22Rv1 (cell line): ENCODE measurements at regions not wholly inside any gene's neighbourhood (a gene's known extent, or its start where the extent isn't known, plus 50 kb on each side); places are given as distances from the start of the nearest gene placed in this dataset.

Experiments used
- H3K27ac ChIP-seq: fragments of 450-650 bp; 2 replicates; pipeline ENCODE4 v1.5.1; 2017
- ZFX ChIP-seq: fragments of 450-650 bp; IDR thresholded peaks from 2 replicates; pipeline ENCODE4 v1.6.1; 2017; ENCODE audit warnings: antibody characterized with exemption, borderline replicate concordance
- TF ChIP-seq, protein P1 (sequence below): fragments of 450-650 bp; IDR thresholded peaks from 2 replicates; pipeline ENCODE4 v1.5.1; 2017; ENCODE audit warnings: mild to moderate bottlenecking

DNA sequence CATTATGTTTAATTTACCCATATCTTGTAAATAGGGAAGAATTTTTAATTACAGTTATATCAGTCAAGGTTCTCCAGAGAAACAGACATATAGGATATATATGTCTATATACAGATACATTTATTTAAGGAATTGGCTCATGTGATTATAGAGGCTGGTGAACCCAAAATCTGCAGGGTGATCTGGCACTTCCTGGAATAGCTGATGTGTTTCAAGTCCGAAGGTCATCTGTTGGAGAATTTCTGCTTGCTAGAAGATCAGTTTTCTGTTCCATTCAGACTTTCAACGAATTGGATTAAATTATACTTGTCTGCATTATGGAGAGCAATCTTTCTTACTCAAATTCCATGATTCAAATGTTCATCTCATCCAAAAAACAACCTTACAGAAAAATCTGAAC, 694.6 kb upstream of the DPPA4 start:
- TF ChIP-seq ZFX, result no peak
- TF ChIP-seq, protein P1, sequence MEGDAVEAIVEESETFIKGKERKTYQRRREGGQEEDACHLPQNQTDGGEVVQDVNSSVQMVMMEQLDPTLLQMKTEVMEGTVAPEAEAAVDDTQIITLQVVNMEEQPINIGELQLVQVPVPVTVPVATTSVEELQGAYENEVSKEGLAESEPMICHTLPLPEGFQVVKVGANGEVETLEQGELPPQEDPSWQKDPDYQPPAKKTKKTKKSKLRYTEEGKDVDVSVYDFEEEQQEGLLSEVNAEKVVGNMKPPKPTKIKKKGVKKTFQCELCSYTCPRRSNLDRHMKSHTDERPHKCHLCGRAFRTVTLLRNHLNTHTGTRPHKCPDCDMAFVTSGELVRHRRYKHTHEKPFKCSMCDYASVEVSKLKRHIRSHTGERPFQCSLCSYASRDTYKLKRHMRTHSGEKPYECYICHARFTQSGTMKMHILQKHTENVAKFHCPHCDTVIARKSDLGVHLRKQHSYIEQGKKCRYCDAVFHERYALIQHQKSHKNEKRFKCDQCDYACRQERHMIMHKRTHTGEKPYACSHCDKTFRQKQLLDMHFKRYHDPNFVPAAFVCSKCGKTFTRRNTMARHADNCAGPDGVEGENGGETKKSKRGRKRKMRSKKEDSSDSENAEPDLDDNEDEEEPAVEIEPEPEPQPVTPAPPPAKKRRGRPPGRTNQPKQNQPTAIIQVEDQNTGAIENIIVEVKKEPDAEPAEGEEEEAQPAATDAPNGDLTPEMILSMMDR, result no peak
- H3K27ac ChIP-seq, result no peak overlapping the region

DNA sequence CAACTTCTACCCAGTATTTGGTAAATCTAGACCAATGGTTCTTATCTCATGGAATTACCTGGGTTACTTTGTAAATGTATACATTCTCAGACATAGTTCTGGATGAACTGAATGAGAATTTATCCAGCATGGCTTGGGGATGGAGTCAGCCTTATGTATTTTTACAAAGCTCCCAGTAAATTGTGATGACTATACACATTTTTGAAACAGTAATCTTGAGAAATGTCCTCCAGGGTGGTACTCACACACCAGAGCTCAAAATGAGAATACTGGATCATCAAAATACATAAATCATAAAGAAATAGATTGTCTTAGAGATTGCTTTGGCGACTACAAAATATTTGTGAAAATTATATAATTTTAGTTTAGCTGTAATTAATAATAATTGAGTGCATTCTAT, 722.1 kb upstream of the DPPA4 start:
- no peak for TF ChIP-seq ZFX
- TF ChIP-seq, protein P1, result no peak
- no peak overlapping the region for H3K27ac ChIP-seq

DNA sequence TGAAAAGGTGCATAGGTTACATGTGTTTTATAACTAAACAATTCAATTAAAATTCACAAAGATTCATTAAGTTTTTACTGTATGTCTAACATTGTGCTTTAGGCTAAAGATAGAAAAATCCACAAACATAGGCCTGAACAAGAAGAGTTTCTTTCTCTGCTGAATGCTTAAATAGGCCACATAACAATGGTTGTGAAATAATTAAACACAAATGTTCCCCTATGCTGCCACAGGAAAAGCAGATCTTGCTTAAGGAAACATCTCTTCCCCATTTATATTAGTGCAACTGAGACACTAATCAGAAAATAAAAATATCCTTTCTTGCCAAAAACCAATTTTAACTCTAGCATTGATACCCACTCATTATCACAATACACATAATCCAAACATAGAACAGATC, 725.4 kb upstream of the DPPA4 start:
- TF ChIP-seq, protein P1, result no peak
- no peak for TF ChIP-seq ZFX

DNA sequence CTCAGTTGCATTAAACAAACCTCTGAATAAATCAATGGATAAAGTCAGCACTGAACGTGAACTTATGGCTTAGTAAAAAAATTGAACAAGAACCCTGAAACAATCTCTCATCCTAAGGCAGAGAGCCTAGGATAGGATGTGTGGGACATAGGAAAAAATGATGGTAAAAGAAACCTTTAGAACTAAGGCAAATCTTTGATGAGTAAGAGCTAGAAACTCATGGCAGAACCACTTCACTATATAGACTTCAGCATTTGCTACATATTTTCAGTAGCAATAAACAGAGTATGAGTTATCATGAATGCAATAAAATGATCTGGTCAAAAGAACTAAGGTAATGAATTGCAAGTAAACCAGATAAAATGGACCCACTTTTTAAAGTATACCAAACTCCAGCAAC, 725.8 kb upstream of the DPPA4 start:
- no peak for TF ChIP-seq ZFX
- TF ChIP-seq, protein P1, result no peak
- H3K27ac ChIP-seq, result no peak overlapping the region

More for the DNA sequence above, 725.4 kb upstream of the DPPA4 start:
- no peak overlapping the region for H3K27ac ChIP-seq

DNA sequence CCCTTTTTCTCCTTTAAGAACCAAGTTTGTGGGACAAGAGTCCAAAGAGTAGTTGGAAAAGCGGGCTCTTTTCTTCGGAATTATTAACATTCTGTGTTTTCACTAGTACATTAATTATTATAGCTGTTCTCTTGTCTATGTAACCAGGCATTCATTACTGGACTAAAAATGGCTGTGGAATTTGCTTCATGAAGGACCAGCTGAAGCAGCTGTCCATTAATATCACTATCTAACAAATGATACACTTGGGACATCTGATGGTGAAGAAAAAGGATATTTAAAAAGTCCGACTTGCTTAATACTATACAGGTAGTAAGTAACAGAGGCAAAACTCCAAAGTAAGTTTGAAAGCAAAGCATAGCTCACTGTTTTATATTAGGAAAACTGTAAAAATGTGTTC, 728.9 kb upstream of the DPPA4 start:
- TF ChIP-seq, protein P1, result no peak
- TF ChIP-seq ZFX, result no peak
- H3K27ac ChIP-seq, result no peak overlapping the region

DNA sequence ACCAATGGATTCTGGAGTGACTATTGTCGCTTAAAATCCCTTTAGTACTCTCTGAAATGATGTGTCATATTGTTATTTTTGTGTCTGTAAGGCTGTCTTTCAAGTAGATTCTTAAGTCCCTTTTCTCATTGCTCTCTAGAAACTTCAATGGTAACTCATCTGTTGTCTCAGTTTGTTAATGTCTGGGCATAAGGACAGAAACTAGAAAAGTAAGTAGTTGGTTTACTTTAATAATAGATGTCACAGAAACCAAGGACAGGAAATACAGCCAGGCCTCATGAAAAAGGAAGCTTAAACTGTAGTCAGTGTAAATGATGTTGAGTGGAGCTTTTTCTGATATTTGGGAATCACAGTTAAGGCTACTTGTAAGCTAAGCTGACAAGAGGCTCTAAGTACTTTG, 730.2 kb upstream of the DPPA4 start:
- no peak for TF ChIP-seq ZFX
- TF ChIP-seq, protein P1, result no peak
- H3K27ac ChIP-seq, result no peak overlapping the region

DNA sequence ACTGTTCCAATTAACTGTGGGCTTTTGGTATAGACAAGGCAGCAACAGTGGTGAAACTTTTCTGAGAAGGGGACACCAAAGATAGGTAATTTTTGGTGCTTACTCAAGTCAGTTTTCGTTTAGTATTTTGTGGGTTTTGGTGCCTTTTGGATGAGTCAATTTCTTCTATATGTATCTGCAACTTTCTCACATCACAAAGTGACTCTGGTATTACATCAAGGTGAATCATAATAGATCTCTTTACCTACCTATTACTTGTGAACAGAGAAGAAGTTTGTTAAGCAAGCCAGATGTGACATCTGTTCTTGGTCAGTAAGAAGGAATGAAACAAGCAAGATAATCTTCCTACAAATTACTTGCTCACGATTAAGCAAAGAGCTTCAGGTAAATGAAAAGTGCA, 732.4 kb upstream of the DPPA4 start:
- no peak overlapping the region for H3K27ac ChIP-seq
- TF ChIP-seq, protein P1, result no peak
- TF ChIP-seq ZFX, result no peak
